Gastrocnemius medialis (tissue), 4 donors: ENCODE measurements at regions not wholly inside any gene's neighbourhood (a gene's known extent, or its start where the extent isn't known, plus 50 kb on each side); places are given as distances from the start of the nearest gene placed in this dataset.

Experiments
- ATAC-seq, 2 donors: fragments of 150-250 bp; one replicate each; pipeline ENCODE4 v1.9.1; 2016
- DNase-seq, 2 donors: peaks; one replicate each; pipeline ENCODE4 v3.0.0-alpha.2; 2019
- H3K27ac ChIP-seq, 4 donors: fragments of 200-600 bp; sonication (generic); 1 replicate in 1 of 4; 2 replicates in 3 of 4; pipeline ENCODE4 v1.5.1; 2016 to 2018; ENCODE audit warnings: mild to moderate bottlenecking in 2 of 4, moderate library complexity in 1 of 4
- H3K27me3 ChIP-seq, 3 donors: fragments of 200-600 bp; sonication (generic) in 2 of 3; 1 replicate in 1 of 3; 2 replicates in 2 of 3; pipeline versions ENCODE4 v1.5.1 to v1.6.0; 2016 to 2019; ENCODE audit warnings: mild to moderate bottlenecking in 1 of 3, moderate library complexity in 1 of 3
- H3K36me3 ChIP-seq, 2 donors: fragments of 200-600 bp; sonication (generic) in 1 of 2; one replicate each; pipeline ENCODE4 v1.5.1; 2017 to 2018
- H3K4me1 ChIP-seq, 2 donors: fragments of 200-600 bp; sonication (generic) in 1 of 2; one replicate each; pipeline ENCODE4 v1.5.1; 2016 to 2017; ENCODE audit warnings: mild to moderate bottlenecking in 2 of 2
- H3K4me3 ChIP-seq, 4 donors: fragments of 200-600 bp; sonication (generic) in 3 of 4; 1 replicate in 1 of 4; 2 replicates in 3 of 4; pipeline ENCODE4 v1.5.1; 2016 to 2019; ENCODE audit warnings: mild to moderate bottlenecking in 2 of 4
- H3K9me3 ChIP-seq, 3 donors: fragments of 200-600 bp; sonication (generic) in 2 of 3; 1 replicate in 1 of 3; 2 replicates in 2 of 3; pipeline ENCODE4 v1.5.1; 2016 to 2019
- POLR2A ChIP-seq, 2 donors: fragments of 450-650 bp; IDR thresholded peaks; one replicate each; pipeline ENCODE4 v1.6.1; 2017; ENCODE audit warnings: antibody characterized with exemption in 2 of 2, mild to moderate bottlenecking in 2 of 2, moderate library complexity in 2 of 2
- in situ Hi-C, 4 donors: fragments of 200-750 bp; cut with MboI; loops; one replicate each; pipeline versions ENCODE4 v1.15.0 to v1.8.0; 2017; ENCODE audit warnings: low sequenced_read_pairs in 4 of 4
- intact Hi-C: fragments of 100-400 bp; cut with DNase I; formaldehyde crosslinking; loops from one replicate; pipeline ENCODE4 v1.15.1; 2023; ENCODE audit warnings: low total_unique reads
- TF ChIP-seq, protein P1 (sequence below), 5 experiments: fragments of 450-650 bp in 3 of 5; fragments of 200-600 bp in 2 of 5; sonication (generic) in 2 of 5; IDR thresholded peaks in 4 of 5; conservative IDR thresholded peaks in 1 of 5; 1 replicate in 4 of 5; 2 replicates in 1 of 5; pipeline ENCODE4 v1.5.1; 2016 to 2019; ENCODE audit warnings: antibody characterized with exemption in 5 of 5, mild to moderate bottlenecking in 3 of 5, moderate library complexity in 3 of 5

DNA sequence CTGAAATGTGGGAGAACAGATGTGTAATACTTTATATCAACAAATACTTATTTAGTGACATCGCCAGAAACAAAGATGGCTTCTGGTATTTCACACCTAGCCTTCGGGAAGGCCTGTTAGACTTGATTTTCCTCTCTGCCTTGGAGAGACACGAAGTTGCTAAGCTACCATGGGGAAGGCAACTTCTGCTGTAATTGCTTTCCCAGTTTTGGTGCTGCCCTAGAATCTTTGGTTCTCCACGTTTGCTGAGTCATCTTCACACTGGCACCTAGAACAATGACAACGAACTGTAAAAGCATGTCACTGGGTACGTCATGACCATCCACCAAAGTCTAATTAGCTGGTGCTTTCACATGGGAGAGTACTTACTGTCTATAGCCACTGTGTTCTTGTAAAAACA is 58.7 kb upstream of the ACTR3 start:
- no peak overlapping the region for H3K4me3 ChIP-seq
- no peak overlapping the region for H3K27ac ChIP-seq
- no peak for TF ChIP-seq POLR2A (IDR thresholded peaks at IDR 0.05)
- TF ChIP-seq, protein P1, sequence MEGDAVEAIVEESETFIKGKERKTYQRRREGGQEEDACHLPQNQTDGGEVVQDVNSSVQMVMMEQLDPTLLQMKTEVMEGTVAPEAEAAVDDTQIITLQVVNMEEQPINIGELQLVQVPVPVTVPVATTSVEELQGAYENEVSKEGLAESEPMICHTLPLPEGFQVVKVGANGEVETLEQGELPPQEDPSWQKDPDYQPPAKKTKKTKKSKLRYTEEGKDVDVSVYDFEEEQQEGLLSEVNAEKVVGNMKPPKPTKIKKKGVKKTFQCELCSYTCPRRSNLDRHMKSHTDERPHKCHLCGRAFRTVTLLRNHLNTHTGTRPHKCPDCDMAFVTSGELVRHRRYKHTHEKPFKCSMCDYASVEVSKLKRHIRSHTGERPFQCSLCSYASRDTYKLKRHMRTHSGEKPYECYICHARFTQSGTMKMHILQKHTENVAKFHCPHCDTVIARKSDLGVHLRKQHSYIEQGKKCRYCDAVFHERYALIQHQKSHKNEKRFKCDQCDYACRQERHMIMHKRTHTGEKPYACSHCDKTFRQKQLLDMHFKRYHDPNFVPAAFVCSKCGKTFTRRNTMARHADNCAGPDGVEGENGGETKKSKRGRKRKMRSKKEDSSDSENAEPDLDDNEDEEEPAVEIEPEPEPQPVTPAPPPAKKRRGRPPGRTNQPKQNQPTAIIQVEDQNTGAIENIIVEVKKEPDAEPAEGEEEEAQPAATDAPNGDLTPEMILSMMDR (IDR thresholded peaks at IDR 0.05 in 4 of 5, conservative IDR thresholded peaks at IDR 0.05 in 1 of 5), result no peak
- H3K36me3 ChIP-seq, result no peaks in the 10 kb centered on the region
- no peak for ATAC-seq
- no peaks in the 10 kb centered on the region for H3K27me3 ChIP-seq
- no peaks in the 10 kb centered on the region for H3K4me1 ChIP-seq
- no peaks in the 10 kb centered on the region for H3K9me3 ChIP-seq
- intact Hi-C loops, result no loop called here
- in situ Hi-C loops, result no loop called here
- no peak for DNase-seq

DNA sequence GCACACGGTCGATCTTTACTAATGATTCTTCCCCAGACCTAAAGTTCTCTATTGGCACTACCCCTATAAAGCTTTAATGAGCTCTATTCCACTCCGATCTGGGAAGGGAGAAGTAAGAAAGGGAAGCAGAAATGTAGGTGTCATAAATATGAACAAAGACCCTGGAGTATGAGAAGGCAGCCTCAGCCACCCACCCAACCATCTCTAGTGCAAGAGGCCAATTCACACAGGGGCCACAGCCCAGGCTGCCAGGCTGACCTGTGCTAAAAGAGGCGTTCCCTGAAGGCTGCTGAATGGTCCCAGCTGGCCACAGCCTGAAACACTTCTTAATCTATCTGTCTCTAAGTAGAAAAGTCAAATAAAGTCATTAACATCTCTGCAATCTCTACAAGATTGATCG is 60.1 kb upstream of the ACTR3 start:
- no peaks in the 10 kb centered on the region for H3K36me3 ChIP-seq
- in situ Hi-C loops (no loop called here), intact Hi-C loops (no loop called here)
- H3K9me3 ChIP-seq, result no peaks in the 10 kb centered on the region
- TF ChIP-seq, protein P1 (IDR thresholded peaks at IDR 0.05 in 4 of 5, conservative IDR thresholded peaks at IDR 0.05 in 1 of 5), result no peak
- TF ChIP-seq POLR2A (IDR thresholded peaks at IDR 0.05), result no peak
- ATAC-seq (no peak), DNase-seq (no peak)
- no peak overlapping the region for H3K27ac ChIP-seq
- no peak overlapping the region for H3K4me3 ChIP-seq
- H3K27me3 ChIP-seq, result no peaks in the 10 kb centered on the region
- no peaks in the 10 kb centered on the region for H3K4me1 ChIP-seq

DNA sequence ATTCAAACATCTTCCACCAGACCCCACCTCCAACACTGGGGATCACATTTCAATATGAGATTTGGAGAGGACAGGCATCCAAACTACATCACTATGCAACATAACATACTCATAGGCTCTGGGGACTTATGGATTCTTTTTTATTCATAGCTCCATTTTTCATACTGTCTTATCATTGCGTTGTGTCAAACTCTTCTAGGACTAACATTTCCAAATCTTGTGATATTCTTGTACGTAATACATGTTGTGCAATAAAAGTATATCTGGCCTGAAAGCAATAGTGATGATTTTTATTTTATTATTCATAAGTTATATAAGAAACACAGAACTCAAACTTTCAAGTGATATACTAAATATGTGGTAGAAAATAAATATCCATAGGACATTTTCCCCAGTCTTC is 60.6 kb upstream of the ACTR3 start:
- ATAC-seq (no peak), DNase-seq (no peak)
- intact Hi-C loops, result no loop called here
- in situ Hi-C loops, result no loop called here
- no peaks in the 10 kb centered on the region for H3K27me3 ChIP-seq
- no peak overlapping the region for H3K27ac ChIP-seq
- no peaks in the 10 kb centered on the region for H3K4me1 ChIP-seq
- no peak for TF ChIP-seq POLR2A (IDR thresholded peaks at IDR 0.05)
- TF ChIP-seq, protein P1 (IDR thresholded peaks at IDR 0.05 in 4 of 5, conservative IDR thresholded peaks at IDR 0.05 in 1 of 5), result no peak
- no peak overlapping the region for H3K4me3 ChIP-seq
- no peaks in the 10 kb centered on the region for H3K9me3 ChIP-seq
- H3K36me3 ChIP-seq, result no peaks in the 10 kb centered on the region

DNA sequence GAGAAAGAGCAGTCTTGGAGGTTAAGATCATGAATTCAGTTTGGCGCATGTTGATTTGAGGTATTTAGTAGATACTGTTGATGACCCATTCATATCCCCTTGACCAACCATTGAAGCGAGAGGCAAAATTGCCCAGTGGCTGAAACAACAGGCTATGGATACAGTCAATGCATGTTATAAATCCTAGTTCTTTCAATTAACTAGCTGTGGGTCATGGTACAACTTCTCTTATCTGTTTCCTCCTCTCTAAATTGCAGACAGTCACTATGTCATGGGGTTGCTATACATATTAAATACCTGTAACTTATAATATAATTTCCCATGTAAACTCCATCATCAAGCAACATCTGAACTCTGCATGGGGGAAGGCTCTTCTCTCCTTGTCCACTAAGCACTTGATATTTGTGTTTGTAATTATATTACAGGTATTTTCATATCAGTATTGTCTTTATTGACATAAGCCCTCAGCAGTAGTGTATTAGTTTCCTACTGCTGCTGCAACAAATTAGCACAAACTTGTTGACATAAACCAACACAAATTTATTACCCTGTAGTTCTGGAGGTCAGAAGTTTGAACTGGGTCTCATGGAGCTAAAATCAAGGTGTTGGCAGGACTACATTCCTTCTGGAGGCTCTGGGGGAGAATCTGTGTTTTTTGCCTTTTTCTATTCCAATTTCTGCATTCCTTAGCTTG is 61.7 kb upstream of the ACTR3 start:
- DNase-seq (no peak), ATAC-seq (no peak)
- intact Hi-C loops, result no loop called here
- Histone ChIP-seq H3K4me1 (no peaks in the 10 kb centered on the region), H3K4me3 (no peak overlapping the region), H3K36me3 (no peaks in the 10 kb centered on the region), H3K27me3 (no peaks in the 10 kb centered on the region), H3K9me3 (no peaks in the 10 kb centered on the region), H3K27ac (no peak overlapping the region)
- in situ Hi-C loops, result no loop called here
- TF ChIP-seq, protein P1 (IDR thresholded peaks at IDR 0.05 in 4 of 5, conservative IDR thresholded peaks at IDR 0.05 in 1 of 5), result no peak
- TF ChIP-seq POLR2A (IDR thresholded peaks at IDR 0.05), result no peak

DNA sequence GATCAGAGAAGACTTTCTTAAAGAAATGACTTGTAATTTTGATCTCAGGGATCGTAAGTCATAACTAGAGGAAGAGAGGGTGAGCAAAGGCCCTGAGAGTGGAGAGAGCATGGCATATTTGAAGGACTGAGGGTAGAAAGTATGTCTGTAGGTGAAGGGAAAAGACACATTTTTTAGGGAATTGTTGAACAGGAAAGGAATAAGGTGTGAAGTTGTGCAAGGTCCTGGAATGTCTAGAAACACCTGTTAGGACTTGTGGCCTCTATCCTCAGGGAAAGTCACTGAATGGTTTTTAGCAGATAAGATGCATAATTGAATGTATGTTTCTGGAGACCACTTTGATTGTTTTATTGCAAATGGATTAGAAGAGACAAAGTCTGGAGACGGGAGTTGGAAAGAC is 62.5 kb upstream of the ACTR3 start:
- no peak overlapping the region for H3K27ac ChIP-seq
- TF ChIP-seq POLR2A (IDR thresholded peaks at IDR 0.05), result no peak
- TF ChIP-seq, protein P1 (IDR thresholded peaks at IDR 0.05 in 4 of 5, conservative IDR thresholded peaks at IDR 0.05 in 1 of 5), result no peak
- H3K36me3 ChIP-seq, result no peaks in the 10 kb centered on the region
- H3K27me3 ChIP-seq, result no peaks in the 10 kb centered on the region
- no peak for DNase-seq
- ATAC-seq, result no peak
- in situ Hi-C loops, result no loop called here
- no peak overlapping the region for H3K4me3 ChIP-seq
- no peaks in the 10 kb centered on the region for H3K4me1 ChIP-seq
- H3K9me3 ChIP-seq, result no peaks in the 10 kb centered on the region
- intact Hi-C loops, result no loop called here
